CD4-positive, alpha-beta T cell treated with Interleukin-15 for 4 hours (primary cell): ENCODE measurements at regions not wholly inside any gene's neighbourhood (a gene's known extent, or its start where the extent isn't known, plus 50 kb on each side); places are given as distances from the start of the nearest gene placed in this dataset.

Experiments used
- DNase-seq: peaks from one replicate; pipeline ENCODE4 v3.0.0-alpha.2; 2020; ENCODE audit warnings: low spot score

DNA sequence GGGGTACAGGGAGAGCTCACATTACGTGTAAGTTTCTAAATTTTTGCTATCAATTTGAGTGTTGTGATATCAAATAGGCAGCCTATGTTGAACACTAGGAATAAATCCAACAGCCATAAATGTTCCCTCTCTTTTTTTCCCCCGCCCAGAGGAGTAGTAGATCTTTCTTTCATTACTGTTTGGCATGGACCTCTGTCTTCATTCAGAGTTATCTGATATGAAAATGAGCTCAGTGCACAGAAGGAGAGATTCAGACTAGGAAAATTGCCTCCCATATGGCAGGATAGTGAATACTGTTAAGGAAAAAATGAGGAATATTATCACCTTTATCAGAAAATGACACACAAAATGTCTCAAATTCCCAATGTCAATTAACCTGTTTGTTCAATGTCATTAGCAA is 110.0 kb upstream of the EYS start:
- no peak for DNase-seq

DNA sequence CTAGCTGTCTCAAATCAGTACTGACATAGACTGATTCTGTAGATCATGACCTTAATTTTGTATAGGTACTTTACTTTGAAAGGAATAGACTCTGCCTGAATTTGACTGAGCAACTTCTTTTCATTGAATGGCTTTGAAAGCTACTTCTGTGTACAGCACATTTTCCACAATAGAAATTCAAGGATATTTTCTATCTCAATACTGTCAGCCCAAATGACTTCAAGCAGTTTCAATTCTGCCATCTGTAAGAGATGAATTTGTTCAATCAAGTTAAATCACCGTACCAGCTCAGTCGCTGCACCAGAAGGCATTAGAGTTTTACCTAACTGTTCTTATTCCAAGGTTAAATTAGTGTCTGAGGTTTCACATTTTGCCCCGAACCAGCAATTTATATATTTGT is 107.0 kb upstream of the EYS start:
- no peak for DNase-seq

DNA sequence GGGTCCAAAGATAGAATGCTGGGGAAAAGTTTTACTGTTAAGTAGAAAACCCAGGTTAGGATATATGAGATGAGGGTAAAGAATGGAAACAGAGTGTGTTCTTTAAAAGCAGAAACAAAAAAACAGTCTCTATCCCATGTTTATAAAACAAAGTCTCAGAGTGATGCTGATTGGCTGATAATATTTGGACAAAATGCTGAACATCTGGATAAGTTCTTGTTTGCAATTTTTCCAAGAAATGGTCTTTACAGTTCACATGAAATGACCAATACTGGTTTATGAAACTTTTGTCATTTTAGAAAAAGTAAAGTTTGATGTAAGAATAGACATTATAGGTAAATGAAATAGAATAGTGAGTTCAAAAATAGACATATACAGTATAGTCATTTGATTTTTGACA is 96.2 kb upstream of the EYS start:
- DNase-seq = no peak

DNA sequence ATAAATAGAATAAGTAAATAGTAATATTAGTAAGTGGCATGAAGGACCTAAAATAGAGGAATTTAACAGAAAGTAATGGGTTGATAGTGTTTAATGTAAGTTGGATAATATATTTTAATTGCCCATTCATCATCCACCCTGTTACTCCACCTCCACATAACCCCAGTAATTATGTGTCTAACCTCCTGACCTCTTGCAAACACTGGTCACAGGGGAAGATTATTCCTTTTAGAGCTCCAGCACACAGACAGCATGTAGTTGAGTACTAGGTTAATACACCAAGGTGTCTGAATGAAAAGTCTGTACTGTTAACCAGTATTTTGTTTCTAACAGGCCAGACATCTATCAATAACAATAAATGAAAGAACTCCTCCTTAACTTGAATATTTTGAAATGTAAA is 92.4 kb upstream of the EYS start:
- DNase-seq = no peak

DNA sequence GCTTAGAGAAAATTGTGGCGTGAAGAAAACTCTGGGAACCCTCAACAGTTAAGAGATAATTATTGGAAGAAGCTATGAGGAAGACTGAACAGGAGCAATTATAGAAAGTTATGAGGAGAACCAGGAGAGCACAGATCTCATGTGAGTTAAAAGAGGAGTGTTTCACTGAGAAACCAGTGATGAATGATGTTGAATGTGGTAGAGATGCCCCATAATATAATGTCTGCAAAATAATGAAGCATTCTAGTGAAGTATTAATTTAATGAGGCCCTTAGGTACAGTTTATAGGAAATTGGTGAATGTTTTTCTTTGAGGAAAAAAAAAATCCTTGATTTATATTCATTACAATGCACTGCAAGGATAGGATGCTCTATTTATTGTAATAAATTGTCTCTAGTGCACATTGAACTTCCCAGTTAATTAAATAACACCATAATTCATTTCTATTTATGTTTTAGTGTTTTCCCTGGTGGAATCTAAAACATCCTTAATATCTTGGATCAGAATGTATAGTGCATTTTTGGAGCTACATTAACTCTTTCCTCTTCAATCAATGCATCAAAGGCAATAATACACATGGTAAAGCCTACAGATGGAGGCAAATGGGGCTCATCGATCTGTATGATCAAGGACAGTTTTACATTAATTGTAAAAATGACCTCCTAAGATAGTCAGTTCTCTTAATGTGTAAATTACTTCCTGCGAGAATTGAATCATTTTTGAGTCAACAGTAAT is 91.4 kb upstream of the EYS start:
- no peak for DNase-seq

DNA sequence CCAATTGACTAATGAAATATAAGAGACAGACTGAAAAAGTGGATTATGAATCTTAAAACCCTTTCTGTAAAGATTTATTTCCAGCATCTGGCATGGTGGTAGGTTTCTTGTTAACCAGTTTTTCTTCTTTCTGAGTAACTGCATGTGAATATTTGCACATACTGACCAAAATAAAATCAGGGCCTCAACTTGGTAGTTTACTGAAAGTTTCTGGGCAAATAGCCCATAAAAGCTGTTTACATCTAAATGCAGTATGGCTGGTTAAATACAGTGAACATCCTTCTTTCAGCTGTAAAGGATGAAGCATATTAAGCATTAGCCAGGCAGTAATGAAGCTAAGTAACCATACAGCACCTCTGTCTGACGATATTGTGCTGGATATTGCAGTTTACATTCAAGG is 83.6 kb upstream of the EYS start:
- DNase-seq = no peak

DNA sequence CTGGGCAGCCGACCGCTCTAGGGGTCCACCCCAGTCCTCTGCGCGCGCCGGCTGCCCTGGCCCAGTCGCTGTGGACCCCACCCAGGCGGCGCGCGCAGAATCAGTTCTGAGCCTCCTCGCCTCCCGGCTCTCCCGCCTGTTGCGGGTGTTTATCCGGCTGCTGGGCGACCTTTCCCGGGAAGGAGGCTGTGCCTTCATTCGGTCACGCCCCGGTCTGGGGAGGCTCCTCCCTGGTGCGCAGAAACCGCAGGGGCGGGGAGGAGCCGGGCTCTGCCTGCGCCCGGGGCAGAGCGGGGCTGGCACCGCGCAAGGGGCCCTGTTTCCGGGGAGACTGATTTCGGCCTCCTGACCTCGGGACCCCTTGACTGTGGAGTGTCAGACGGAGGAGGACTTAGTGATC is 80.8 kb upstream of the EYS start:
- no peak for DNase-seq

DNA sequence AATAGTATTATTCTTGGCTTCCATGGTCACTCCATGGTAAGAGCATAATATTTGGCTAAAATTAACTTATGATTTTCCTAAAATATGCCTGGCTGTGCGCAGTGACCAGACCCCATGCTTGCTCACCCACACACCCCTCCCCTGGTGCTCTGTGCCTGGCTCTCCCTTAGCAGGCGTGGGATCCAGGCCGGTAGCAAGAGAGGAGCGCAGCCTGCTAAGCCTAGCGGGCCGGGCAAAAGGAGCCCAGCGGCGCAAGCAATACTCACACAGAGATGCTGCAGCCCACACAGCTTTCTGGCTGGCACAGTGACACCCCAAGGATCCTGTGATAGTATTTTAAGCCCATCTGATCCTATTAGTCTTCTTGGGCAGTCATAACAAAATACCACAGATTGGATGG is 79.8 kb upstream of the EYS start:
- DNase-seq = no peak

DNA sequence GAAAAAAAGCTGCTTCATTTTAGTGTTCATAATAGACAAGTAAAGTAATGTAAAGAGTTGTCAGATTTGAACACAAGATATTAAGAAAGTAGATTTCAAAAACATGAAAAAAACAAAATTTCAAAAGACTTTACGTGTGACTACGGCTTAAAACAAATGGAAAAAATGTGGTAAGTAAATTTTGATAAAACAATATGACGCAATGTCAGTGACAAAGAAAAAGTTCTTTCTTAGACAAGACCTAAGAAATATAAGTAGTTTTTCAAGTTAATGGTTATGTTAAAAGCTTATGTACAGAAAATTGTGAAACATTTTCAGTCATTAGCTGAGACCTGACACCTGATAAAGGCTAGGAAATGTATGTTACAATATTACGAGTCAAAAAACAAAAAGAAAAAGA is 73.7 kb upstream of the EYS start:
- DNase-seq = no peak

DNA sequence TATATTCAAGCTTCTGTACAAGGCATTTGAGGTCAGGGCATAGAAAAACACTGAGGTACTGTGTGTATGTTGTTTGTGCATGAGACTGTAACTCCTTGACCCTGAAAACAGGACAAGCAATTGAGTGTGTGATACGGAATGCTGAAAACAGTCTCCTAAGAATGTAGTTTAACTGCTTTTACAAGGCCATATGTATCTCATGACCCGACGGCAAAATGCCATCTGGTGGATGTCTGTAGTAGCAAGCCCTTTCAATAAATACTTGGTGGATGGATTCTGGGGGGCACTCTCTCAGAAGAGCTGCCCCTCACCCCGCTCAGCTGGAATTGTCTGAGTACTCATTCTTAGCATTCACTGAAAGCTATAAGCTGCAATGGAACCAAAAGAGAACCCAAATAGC is 69.3 kb upstream of the EYS start:
- no peak for DNase-seq

DNA sequence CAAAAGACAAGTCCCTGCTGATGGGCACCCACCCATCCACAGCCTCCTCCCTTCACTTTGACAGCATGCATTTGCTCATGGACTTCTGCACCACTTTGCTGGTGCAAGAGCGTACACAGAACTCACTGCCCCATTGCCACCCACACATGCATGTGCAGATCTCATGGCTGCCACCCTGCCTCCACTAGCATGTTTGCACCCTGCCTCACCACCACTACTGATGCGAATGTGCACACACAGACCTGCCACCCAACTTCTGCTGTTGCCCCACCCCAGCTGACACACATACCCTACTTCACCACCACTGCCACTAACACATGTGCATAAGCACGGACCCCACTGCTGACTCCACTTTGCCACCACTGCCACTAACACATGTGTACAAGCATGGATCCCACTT is 64.9 kb upstream of the EYS start:
- DNase-seq = no peak

DNA sequence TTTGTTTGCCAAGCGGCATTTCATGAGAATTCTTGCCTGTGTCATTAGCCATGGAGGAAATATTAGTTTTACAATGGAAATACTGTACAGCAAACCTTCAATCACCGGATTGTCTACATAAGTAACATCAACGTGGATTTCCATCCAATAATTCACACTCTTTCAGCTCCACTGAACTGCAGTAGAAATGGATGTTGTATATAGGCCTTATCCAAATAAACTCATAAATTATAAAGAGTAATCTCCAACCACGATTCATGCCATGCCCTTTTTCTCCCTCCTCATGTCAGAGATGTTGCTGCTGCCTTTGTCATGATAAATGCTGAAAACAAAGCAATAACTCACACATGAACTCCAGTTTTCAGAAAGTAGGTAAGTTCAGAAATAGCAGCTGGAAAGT is 54.9 kb upstream of the EYS start:
- DNase-seq = no peak

DNA sequence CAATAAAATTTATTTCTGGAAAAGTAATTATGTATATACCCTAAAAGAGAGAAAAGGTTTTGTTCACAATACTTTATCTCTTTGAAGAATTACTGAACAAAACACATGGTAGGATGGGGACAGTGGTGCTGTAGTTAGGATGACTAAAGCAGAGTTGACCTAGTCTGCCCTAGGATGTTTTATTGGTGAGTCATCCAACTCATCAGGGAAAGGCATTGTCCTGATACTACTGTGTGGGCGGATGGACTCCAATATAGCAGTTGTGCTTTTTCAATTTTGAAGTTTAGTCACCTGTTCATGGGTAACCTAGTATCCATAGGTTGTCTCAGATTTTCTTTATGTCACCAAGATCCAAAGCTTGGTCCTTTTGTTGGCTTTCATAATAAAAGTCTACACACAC is 53.3 kb upstream of the EYS start:
- no peak for DNase-seq
